ENCODE measurements at regions not wholly inside any gene's neighbourhood (a gene's known extent, or its start where the extent isn't known, plus 50 kb on each side); places are given as distances from the start of the nearest gene placed in this dataset.

DNA sequence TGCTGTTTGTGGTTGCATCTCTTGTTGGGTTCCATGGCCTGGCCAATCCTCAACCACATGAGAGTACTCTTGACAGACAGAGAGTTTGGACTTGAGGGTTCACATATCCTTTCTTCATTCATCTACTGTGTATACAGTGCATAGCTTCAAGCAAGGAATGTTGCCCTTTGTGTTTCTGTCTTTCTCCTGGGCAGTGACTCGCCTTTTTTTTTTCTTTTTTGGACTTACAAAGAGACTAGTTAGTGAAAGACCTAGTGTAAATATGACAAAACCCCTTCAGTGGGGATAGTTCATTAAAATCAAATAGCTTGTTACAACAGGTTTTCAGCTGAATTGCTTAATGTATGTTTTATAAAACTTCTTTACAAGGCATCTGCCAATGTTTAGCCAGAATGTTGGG, 290.2 kb downstream of the FGFR2 start:
- no peak overlapping the region for H3K9ac ChIP-seq (ENCODE audit: low read length)
- no peak overlapping the region for H3K4me2 ChIP-seq (ENCODE audit: low read length)
- no peak overlapping the region for H3K56ac ChIP-seq (ENCODE audit: low read length)
- no peak overlapping the region for H4K8ac ChIP-seq (ENCODE audit: low read depth, low read length)
- no peak overlapping the region for H3K23ac ChIP-seq (ENCODE audit: low read length)
- peaks cover 9% of the 10 kb centered on the region for H3K4me1 ChIP-seq (ENCODE audit: control insufficient read depth, low read depth, low read length)
- no peak overlapping the region for H2BK120ac ChIP-seq (ENCODE audit: low read depth, low read length)
- no peak overlapping the region for H2BK5ac ChIP-seq (ENCODE audit: low read length)
- no CpG with 5 or more reads among the region's 1 CpG for WGBS (ENCODE audit: extremely low coverage, insufficient coverage, low lambda C conversion rate)
- H3K27ac ChIP-seq (ENCODE audit: low read depth, low read length), result no peak overlapping the region
- DNase-seq, result no peak
- no peak overlapping the region for H2BK15ac ChIP-seq (replicated peaks; ENCODE audit: low read depth)
- no peak overlapping the region for H3K18ac ChIP-seq (ENCODE audit: low read length)
- no peaks in the 10 kb centered on the region for H3K36me3 ChIP-seq (ENCODE audit: control insufficient read depth, insufficient read depth, low read length)
- no peak overlapping the region for H3K4ac ChIP-seq (ENCODE audit: low read depth, low read length)
- no peak overlapping the region for H3K4me3 ChIP-seq (ENCODE audit: low read length)
- no peaks in the 10 kb centered on the region for H3K27me3 ChIP-seq (ENCODE audit: insufficient read depth, low read length, poor library complexity)
- no peaks in the 10 kb centered on the region for H3K79me1 ChIP-seq (ENCODE audit: low read length)
- H3K79me2 ChIP-seq (ENCODE audit: control insufficient read depth, insufficient read depth, low read length), result no peaks in the 10 kb centered on the region
- no peak overlapping the region for H2AK5ac ChIP-seq (ENCODE audit: low read length)
- no peak overlapping the region for H4K5ac ChIP-seq (ENCODE audit: low read length)

DNA sequence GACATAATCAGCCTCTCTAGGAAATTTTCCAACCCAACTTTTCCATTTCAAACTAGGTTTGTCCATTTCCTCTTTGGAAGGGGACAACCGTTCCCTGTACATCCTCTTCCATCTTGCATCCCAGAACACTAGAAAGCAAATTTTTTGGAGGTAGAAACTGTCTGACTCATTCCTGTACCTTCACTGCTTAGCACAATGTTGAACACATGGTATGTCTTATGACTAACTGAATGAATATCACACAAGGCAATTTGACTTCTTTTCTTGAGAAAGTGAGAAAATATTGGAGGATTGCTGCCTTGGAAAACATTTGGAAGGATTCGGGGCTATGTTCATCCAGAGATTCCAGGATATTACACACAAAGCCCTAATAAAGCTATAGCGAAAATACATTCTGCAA, 289.1 kb downstream of the FGFR2 start:
- peaks cover 9% of the 10 kb centered on the region for H3K4me1 ChIP-seq (ENCODE audit: control insufficient read depth, low read depth, low read length)
- H3K9ac ChIP-seq (ENCODE audit: low read length), result no peak overlapping the region
- no peak overlapping the region for H3K56ac ChIP-seq (ENCODE audit: low read length)
- H4K5ac ChIP-seq (ENCODE audit: low read length), result no peak overlapping the region
- no peaks in the 10 kb centered on the region for H3K36me3 ChIP-seq (ENCODE audit: control insufficient read depth, insufficient read depth, low read length)
- no peak overlapping the region for H3K18ac ChIP-seq (ENCODE audit: low read length)
- no peak overlapping the region for H4K8ac ChIP-seq (ENCODE audit: low read depth, low read length)
- no peaks in the 10 kb centered on the region for H3K27me3 ChIP-seq (ENCODE audit: insufficient read depth, low read length, poor library complexity)
- no peaks in the 10 kb centered on the region for H3K79me2 ChIP-seq (ENCODE audit: control insufficient read depth, insufficient read depth, low read length)
- no peak overlapping the region for H3K27ac ChIP-seq (ENCODE audit: low read depth, low read length)
- DNase-seq, result no peak
- H2AK5ac ChIP-seq (ENCODE audit: low read length), result no peak overlapping the region
- no peak overlapping the region for H3K4ac ChIP-seq (ENCODE audit: low read depth, low read length)
- WGBS (ENCODE audit: extremely low coverage, insufficient coverage, low lambda C conversion rate), result no CpG with 5 or more reads among the region's 3 CpGs
- no peak overlapping the region for H3K23ac ChIP-seq (ENCODE audit: low read length)
- no peak overlapping the region for H2BK5ac ChIP-seq (ENCODE audit: low read length)
- no peaks in the 10 kb centered on the region for H3K79me1 ChIP-seq (ENCODE audit: low read length)
- H3K4me2 ChIP-seq (ENCODE audit: low read length), result no peak overlapping the region
- H3K4me3 ChIP-seq (ENCODE audit: low read length), result no peak overlapping the region
- no peak overlapping the region for H2BK15ac ChIP-seq (replicated peaks; ENCODE audit: low read depth)
- no peak overlapping the region for H2BK120ac ChIP-seq (ENCODE audit: low read depth, low read length)

- Histone ChIP-seq H3K79me2 (ENCODE audit: control insufficient read depth, insufficient read depth, low read length) (no peaks in the 10 kb centered on the region), H3K36me3 (ENCODE audit: control insufficient read depth, insufficient read depth, low read length) (no peaks in the 10 kb centered on the region), H2BK5ac (ENCODE audit: low read length) (no peak overlapping the region), H3K4ac (ENCODE audit: low read depth, low read length) (no peak overlapping the region), H3K56ac (ENCODE audit: low read length) (no peak overlapping the region), H3K27me3 (ENCODE audit: insufficient read depth, low read length, poor library complexity) (no peaks in the 10 kb centered on the region), H2BK120ac (ENCODE audit: low read depth, low read length) (no peak overlapping the region), H3K4me2 (ENCODE audit: low read length) (no peak overlapping the region), H3K27ac (ENCODE audit: low read depth, low read length) (no peak overlapping the region), H3K23ac (ENCODE audit: low read length) (no peak overlapping the region), H2BK15ac (replicated peaks; ENCODE audit: low read depth) (no peak overlapping the region), H4K8ac (ENCODE audit: low read depth, low read length) (no peak overlapping the region), H3K9ac (ENCODE audit: low read length) (no peak overlapping the region), H3K4me1 (ENCODE audit: control insufficient read depth, low read depth, low read length) (peaks cover 9% of the 10 kb centered on the region), H2AK5ac (ENCODE audit: low read length) (no peak overlapping the region), H4K5ac (ENCODE audit: low read length) (no peak overlapping the region), H3K79me1 (ENCODE audit: low read length) (no peaks in the 10 kb centered on the region), H3K4me3 (ENCODE audit: low read length) (no peak overlapping the region), H3K18ac (ENCODE audit: low read length) (no peak overlapping the region)
- WGBS (ENCODE audit: extremely low coverage, insufficient coverage, low lambda C conversion rate), result no CpG with 5 or more reads among the region's 9 CpGs
- peak; percentile 48 for DNase-seq
Measured at GRCh38 chr10:121310151-121310711, 288.0 kb downstream of the FGFR2 start.

DNA sequence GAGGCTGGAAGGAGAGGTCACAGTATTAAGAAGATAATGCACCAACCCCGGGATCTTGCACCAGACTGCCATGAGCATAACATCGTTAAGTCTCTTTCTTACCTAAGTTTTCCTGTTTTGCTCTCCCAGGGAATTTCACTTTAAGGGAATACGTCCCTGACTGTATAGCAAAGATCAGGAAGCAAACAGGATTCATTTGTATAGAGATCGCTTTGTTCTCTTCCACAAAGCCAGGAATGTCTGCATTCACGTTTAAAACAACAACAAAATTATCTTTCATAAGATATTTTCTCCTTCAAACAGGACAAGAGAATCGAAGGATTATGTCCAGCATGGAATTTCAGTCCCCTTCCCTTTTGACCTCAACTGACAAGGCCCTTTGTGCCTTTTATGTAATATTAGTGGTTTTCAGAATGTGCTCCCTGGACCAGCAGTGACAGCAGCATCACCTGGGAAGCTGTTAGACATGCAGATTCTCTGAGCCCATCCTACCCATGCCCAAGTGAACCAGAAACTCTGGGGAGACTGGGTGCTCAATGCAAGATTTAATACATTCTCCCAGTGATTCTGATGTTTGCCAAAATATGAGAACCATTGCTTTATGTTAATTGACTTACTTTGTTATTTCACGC, 286.3 kb downstream of the FGFR2 start:
- Histone ChIP-seq H3K27me3 (ENCODE audit: insufficient read depth, low read length, poor library complexity) (no peaks in the 10 kb centered on the region), H2BK15ac (replicated peaks; ENCODE audit: low read depth) (no peak overlapping the region), H3K79me2 (ENCODE audit: control insufficient read depth, insufficient read depth, low read length) (no peaks in the 10 kb centered on the region), H2AK5ac (ENCODE audit: low read length) (no peak overlapping the region), H4K5ac (ENCODE audit: low read length) (no peak overlapping the region), H3K9ac (ENCODE audit: low read length) (no peak overlapping the region), H3K79me1 (ENCODE audit: low read length) (no peaks in the 10 kb centered on the region), H3K23ac (ENCODE audit: low read length) (no peak overlapping the region), H3K4me3 (ENCODE audit: low read length) (no peak overlapping the region), H3K18ac (ENCODE audit: low read length) (no peak overlapping the region), H3K4me2 (ENCODE audit: low read length) (no peak overlapping the region), H4K8ac (ENCODE audit: low read depth, low read length) (no peak overlapping the region), H2BK120ac (ENCODE audit: low read depth, low read length) (no peak overlapping the region), H3K4ac (ENCODE audit: low read depth, low read length) (no peak overlapping the region), H3K4me1 (ENCODE audit: control insufficient read depth, low read depth, low read length) (peaks cover 9% of the 10 kb centered on the region), H3K56ac (ENCODE audit: low read length) (no peak overlapping the region), H2BK5ac (ENCODE audit: low read length) (no peak overlapping the region), H3K27ac (ENCODE audit: low read depth, low read length) (no peak overlapping the region), H3K36me3 (ENCODE audit: control insufficient read depth, insufficient read depth, low read length) (no peaks in the 10 kb centered on the region)
- DNase-seq, result no peak
- WGBS (ENCODE audit: extremely low coverage, insufficient coverage, low lambda C conversion rate), result no CpG with 5 or more reads among the region's 7 CpGs

DNA sequence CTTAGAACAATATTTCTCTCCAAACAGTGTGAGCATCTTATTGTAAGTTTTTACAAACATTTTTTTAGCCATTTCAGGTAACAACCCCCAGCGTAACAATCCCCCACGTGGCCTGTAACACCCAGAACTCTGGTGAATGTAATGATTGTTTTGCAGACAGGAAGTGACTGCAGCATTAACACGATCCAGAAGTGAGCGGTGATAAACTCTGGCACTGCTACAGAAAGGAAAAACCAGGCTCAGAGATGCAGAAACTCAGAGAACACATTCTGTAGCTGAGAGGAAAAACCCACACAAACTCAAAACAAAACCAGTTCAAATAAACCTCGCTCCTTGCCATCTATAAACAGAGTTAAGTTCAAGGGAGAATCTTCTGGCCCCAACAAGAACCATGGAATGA, 285.7 kb downstream of the FGFR2 start:
- no peaks in the 10 kb centered on the region for H3K36me3 ChIP-seq (ENCODE audit: control insufficient read depth, insufficient read depth, low read length)
- H3K27me3 ChIP-seq (ENCODE audit: insufficient read depth, low read length, poor library complexity), result no peaks in the 10 kb centered on the region
- H3K9ac ChIP-seq (ENCODE audit: low read length), result peak overlapping the region; percentile 8
- no CpG with 5 or more reads among the region's 5 CpGs for WGBS (ENCODE audit: extremely low coverage, insufficient coverage, low lambda C conversion rate)
- peaks cover 9% of the 10 kb centered on the region for H3K4me1 ChIP-seq (ENCODE audit: control insufficient read depth, low read depth, low read length)
- no peak overlapping the region for H2AK5ac ChIP-seq (ENCODE audit: low read length)
- no peaks in the 10 kb centered on the region for H3K79me1 ChIP-seq (ENCODE audit: low read length)
- no peak overlapping the region for H3K27ac ChIP-seq (ENCODE audit: low read depth, low read length)
- H3K18ac ChIP-seq (ENCODE audit: low read length), result no peak overlapping the region
- H3K23ac ChIP-seq (ENCODE audit: low read length), result no peak overlapping the region
- no peak overlapping the region for H2BK120ac ChIP-seq (ENCODE audit: low read depth, low read length)
- no peak overlapping the region for H2BK15ac ChIP-seq (replicated peaks; ENCODE audit: low read depth)
- no peak overlapping the region for H2BK5ac ChIP-seq (ENCODE audit: low read length)
- H3K4me2 ChIP-seq (ENCODE audit: low read length), result no peak overlapping the region
- H4K8ac ChIP-seq (ENCODE audit: low read depth, low read length), result no peak overlapping the region
- peak overlapping the region; percentile 68 for H3K56ac ChIP-seq (ENCODE audit: low read length)
- H3K4me3 ChIP-seq (ENCODE audit: low read length), result no peak overlapping the region
- DNase-seq, result peak; percentile 32
- no peaks in the 10 kb centered on the region for H3K79me2 ChIP-seq (ENCODE audit: control insufficient read depth, insufficient read depth, low read length)
- H4K5ac ChIP-seq (ENCODE audit: low read length), result no peak overlapping the region
- no peak overlapping the region for H3K4ac ChIP-seq (ENCODE audit: low read depth, low read length)
